HFF-Myc (cell line): ENCODE measurements at regions not wholly inside any gene's neighbourhood (a gene's known extent, or its start where the extent isn't known, plus 50 kb on each side); places are given as distances from the start of the nearest gene placed in this dataset.

Experiments
- DNase-seq: peaks from one replicate; pipeline ENCODE4 v3.0.0-alpha.2; 2011; ENCODE audit warnings: low read depth; ENCODE audit errors: extremely low read depth
- H3K4me3 ChIP-seq: replicated peaks from 2 replicates; pipeline ENCODE4 v1.5.1; 2011; ENCODE audit warnings: low read depth, mild to moderate bottlenecking, control low read depth, low read length
- TF ChIP-seq, protein P1 (sequence below): IDR thresholded peaks from 2 replicates; pipeline ENCODE4 v1.5.1; 2012; ENCODE audit warnings: mild to moderate bottlenecking, low read depth, low read length, control low read depth; ENCODE audit errors: missing control alignments

DNA sequence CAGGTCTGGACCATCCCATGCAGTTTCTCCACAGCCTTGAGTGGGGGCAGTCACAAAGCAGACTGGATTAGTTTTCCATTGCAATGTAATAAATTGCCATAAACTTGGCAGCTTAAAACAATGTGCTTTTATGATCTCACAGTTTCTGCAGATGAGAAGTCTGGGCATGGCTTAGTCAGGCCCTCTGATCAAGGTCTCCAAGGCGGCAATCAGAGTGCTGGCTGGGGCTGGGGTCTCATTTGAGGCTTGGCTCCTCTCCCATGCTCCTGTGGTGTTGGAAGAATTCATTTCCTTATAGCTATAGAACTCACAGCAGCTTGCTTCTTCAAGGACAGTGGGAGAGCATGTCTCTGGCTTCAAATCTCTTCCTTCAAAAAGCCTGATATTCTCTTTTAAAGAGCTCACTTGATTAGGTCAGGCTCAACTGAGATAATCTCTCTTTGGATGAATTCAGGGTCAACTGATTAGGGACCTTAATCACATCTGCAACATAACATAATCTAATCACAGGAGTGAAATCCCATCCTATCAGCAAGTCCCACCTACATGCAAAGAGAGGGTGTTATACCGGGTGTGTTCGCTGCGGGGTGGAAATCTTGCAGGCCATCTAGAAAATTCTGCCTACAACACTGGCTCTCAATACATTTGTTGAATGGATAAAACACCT lies 77.4 kb upstream of the SULF2 start:
- H3K4me3 ChIP-seq: no peak overlapping the region
- TF ChIP-seq, protein P1, sequence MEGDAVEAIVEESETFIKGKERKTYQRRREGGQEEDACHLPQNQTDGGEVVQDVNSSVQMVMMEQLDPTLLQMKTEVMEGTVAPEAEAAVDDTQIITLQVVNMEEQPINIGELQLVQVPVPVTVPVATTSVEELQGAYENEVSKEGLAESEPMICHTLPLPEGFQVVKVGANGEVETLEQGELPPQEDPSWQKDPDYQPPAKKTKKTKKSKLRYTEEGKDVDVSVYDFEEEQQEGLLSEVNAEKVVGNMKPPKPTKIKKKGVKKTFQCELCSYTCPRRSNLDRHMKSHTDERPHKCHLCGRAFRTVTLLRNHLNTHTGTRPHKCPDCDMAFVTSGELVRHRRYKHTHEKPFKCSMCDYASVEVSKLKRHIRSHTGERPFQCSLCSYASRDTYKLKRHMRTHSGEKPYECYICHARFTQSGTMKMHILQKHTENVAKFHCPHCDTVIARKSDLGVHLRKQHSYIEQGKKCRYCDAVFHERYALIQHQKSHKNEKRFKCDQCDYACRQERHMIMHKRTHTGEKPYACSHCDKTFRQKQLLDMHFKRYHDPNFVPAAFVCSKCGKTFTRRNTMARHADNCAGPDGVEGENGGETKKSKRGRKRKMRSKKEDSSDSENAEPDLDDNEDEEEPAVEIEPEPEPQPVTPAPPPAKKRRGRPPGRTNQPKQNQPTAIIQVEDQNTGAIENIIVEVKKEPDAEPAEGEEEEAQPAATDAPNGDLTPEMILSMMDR: no peak
- no peak for DNase-seq

DNA sequence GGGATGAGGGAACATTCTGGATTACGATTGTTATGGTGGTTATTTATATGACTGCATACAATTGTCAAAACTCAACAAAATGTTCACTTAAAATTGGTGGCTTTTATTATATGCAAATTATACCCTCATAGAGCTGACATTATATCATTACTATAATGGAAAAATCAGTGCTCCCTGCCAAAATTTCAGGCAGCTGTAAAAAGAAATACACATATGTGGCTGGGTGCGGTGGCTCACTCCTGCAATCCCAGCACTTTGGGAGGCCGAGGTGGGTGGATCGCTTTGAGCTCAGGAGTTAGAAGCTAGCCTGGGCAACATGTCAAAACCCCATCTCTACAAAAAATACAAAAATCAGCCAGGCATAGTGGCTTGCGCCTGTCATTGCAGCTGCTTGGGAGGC lies 75.8 kb upstream of the SULF2 start:
- TF ChIP-seq, protein P1: no peak
- DNase-seq: no peak
- H3K4me3 ChIP-seq: no peak overlapping the region

DNA sequence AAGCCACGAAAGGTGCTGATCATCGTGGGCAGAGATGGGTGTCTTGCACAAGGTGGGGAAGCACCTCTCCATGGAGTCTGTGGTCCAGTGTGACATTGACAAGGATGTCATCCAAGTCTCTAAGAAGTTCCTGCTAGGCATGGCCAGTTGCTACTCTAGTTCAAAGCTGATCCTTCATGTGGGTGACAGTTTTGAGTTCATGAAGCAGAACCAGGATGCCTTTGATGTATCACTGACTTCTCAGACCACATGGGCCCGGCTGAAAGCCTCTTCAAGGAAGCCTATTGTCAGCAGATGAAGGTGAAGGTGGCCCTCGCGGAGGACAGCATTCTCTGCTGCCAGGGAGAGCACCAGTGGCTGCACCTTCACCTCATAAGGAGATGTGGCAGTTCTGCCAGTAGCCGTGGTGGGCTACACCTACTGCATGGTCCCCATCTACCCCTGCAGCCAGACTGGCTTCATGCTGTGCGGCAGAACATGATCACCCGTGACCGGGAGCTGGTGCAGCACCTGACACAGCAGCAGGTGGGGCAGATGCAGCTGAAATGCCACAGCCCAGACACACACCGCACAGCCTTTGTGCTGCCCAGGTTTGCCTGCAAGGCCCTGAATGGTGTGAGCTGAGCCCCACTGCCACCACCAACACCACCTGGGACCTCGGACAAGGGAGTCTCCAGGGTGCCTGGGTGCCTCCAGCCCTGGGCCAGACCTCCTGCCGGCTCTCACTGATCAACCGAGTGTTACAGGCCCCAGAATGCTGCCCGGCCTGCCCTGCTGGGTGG lies 75.0 kb upstream of the SULF2 start:
- TF ChIP-seq, protein P1: no peak
- DNase-seq: no peak
- H3K4me3 ChIP-seq: no peak overlapping the region

DNA sequence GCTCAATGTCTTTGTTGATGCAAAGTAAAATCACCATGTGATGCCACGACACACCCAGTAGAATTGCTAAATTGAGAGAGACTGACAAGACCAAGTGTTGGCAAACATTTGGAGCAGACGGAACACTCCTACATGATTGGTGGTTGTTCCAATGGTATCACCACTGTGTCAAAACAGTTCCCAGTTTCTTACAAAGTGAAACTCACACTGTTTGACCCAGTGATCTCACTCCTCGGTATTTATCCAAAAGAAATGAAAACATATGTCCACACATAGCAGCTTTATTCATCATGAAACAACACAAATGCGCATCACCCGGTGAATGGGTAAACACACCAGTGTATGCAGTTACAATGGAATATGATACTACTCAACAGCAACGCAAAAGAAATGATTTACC lies 74.0 kb upstream of the SULF2 start:
- no peak for DNase-seq
- TF ChIP-seq, protein P1: no peak
- H3K4me3 ChIP-seq: no peak overlapping the region

DNA sequence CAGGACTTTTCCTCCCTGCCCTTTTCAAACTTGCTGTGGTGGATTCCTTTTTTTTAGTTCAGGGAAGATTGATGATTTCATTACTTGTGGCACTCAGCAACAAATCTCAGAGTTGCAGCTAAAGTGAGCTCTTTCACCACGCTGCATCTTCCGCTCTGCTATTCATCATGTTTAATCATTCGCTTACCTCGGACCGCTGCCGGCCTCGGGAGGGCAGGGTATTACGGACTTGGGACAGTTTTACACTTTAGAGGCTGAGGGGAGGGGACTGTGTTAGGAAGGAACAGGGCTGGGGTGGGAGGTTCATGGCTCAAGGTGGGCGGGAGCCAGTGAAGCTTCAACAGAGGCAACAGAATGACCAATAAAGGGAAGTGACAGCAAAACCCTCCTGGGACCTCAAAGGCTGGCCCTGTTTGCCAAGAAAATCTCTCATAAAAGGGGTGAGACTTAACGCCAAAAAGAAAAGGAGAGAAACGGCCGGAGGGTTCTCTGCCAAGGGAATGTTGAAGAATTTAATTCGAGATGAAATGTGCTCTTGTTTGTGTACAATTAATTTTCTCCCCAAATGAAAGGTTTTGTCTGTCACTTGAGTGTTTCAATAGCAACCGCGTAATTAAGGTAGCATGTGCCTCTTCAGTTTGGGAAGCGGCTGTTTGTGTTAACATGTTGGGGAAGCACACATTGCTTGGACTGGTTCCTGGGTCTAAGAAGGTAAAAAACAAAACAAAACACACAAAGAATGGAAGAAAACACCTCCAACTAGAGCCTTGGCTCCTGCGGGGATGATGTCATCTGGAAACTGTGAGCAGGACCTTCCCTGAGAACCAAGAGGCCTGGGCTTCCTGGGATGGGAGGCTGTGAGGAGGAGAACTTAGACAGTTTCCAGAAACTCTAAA lies 72.5 kb upstream of the SULF2 start:
- no peak overlapping the region for H3K4me3 ChIP-seq
- DNase-seq: no peak
- TF ChIP-seq, protein P1: no peak

DNA sequence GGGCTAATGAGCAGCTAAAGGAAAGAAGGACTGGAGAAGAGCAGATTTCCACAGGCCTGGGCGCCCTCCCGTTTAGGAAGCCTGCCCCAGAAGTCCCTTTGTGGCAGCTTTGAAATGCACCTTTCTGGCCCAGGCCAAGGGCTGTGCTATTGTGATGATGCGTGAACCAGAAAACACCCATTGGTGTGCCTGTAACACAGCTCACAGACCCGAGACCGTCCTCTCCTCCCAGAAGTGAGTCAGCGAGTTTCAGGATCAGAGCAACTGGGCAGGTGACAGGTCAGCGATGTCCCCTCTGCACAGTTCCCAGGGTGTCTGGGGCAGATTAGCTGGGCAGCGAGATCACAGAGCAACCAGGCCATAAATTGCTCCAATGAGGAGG lies 71.9 kb upstream of the SULF2 start:
- H3K4me3 ChIP-seq: no peak overlapping the region
- TF ChIP-seq, protein P1: no peak
- DNase-seq: no peak
